WTC11 (cell line): ENCODE measurements at regions not wholly inside any gene's neighbourhood (a gene's known extent, or its start where the extent isn't known, plus 50 kb on each side); places are given as distances from the start of the nearest gene placed in this dataset.

Source experiments
- ATAC-seq: fragments of 200-7000 bp; cut with Tn5 transposase; 2 replicates; pipeline ENCODE4 v1.10.0; 2021; ENCODE audit warnings: mild to moderate bottlenecking, moderate library complexity
- CTCF ChIA-PET: fragments of 300-600 bp; sonication (Branson Sonifier 250); formaldehyde crosslinking; loops from one replicate; lab custom pipeline; 2021; ENCODE audit warnings: antibody characterized with exemption; lab: Charles Lee
- POLR2A ChIA-PET: fragments of 350-600 bp; sonication (Branson Sonifier 250); formaldehyde crosslinking; loops from one replicate; lab custom pipeline; 2021; ENCODE audit warnings: antibody characterized with exemption; lab: Charles Lee
- DNase-seq: peaks from one replicate; pipeline ENCODE4 v3.0.0; 2021; ENCODE audit warnings: low spot score
- H3K27ac Mint-ChIP-seq: 2 replicates; pipeline ENCODE4 v1.8.0; 2021; ENCODE audit warnings: mixed read lengths
- H3K27me3 Mint-ChIP-seq: 2 replicates; pipeline ENCODE4 v1.8.0; 2021; ENCODE audit warnings: low read depth, mild to moderate bottlenecking, moderate library complexity, mixed read lengths
- H3K36me3 Mint-ChIP-seq: 2 replicates; pipeline ENCODE4 v1.8.0; 2021; ENCODE audit warnings: mixed read lengths
- H3K4me1 Mint-ChIP-seq: 2 replicates; pipeline ENCODE4 v1.8.0; 2022; ENCODE audit warnings: mixed read lengths
- H3K4me3 Mint-ChIP-seq: 2 replicates; pipeline ENCODE4 v1.8.0; 2021; ENCODE audit warnings: mild to moderate bottlenecking, moderate library complexity, mixed read lengths
- H3K9me3 Mint-ChIP-seq: 2 replicates; pipeline ENCODE4 v1.8.0; 2021; ENCODE audit warnings: mixed read lengths
- ATF1 ChIP-seq: sonication (generic); formaldehyde crosslinking; IDR thresholded peaks from 2 replicates; pipeline ENCODE4 v1.8.1; 2023; ENCODE audit warnings: mild to moderate bottlenecking, moderate library complexity, missing genetic modification reagents
- CREM ChIP-seq: sonication (generic); formaldehyde crosslinking; IDR thresholded peaks from 2 replicates; pipeline ENCODE4 v1.8.1; 2022; ENCODE audit warnings: mild to moderate bottlenecking, missing genetic modification reagents, moderate library complexity
- E2F4 ChIP-seq: sonication (generic); formaldehyde crosslinking; IDR thresholded peaks from 2 replicates; pipeline ENCODE4 v1.8.1; 2022; ENCODE audit warnings: low read depth, mild to moderate bottlenecking, moderate library complexity, missing genetic modification reagents, borderline replicate concordance
- ELF4 ChIP-seq: sonication (generic); formaldehyde crosslinking; IDR thresholded peaks from 2 replicates; pipeline ENCODE4 v1.8.1; 2022; ENCODE audit warnings: low read depth, mild to moderate bottlenecking, moderate library complexity, missing genetic modification reagents
- ESRRA ChIP-seq: sonication (generic); formaldehyde crosslinking; IDR thresholded peaks from 2 replicates; pipeline ENCODE4 v1.8.1; 2022; ENCODE audit warnings: mild to moderate bottlenecking, missing genetic modification reagents, borderline replicate concordance
- ETV6 ChIP-seq: sonication (generic); formaldehyde crosslinking; IDR thresholded peaks from 2 replicates; pipeline ENCODE4 v1.8.1; 2022; ENCODE audit warnings: mild to moderate bottlenecking, missing genetic modification reagents
- HMGA2 ChIP-seq: fragments of 250-450 bp; sonication (Bioruptor Pico); IDR thresholded peaks from 2 replicates; pipeline ENCODE4 v1.4.0; 2021; ENCODE audit warnings: mild to moderate bottlenecking, moderate library complexity
- JUN ChIP-seq: sonication (generic); formaldehyde crosslinking; IDR thresholded peaks from 2 replicates; pipeline ENCODE4 v1.8.0; 2023; ENCODE audit warnings: mild to moderate bottlenecking, missing genetic modification reagents
- MXD4 ChIP-seq: fragments of 250-450 bp; sonication (Bioruptor Pico); IDR thresholded peaks from 2 replicates; pipeline ENCODE4 v1.8.0; 2021; ENCODE audit warnings: mild to moderate bottlenecking, moderate library complexity, borderline replicate concordance
- NFATC4 ChIP-seq: fragments of 250-450 bp; sonication (Bioruptor Pico); IDR thresholded peaks from 2 replicates; pipeline ENCODE4 v1.9.0; 2021; ENCODE audit warnings: mild to moderate bottlenecking
- NR1H2 ChIP-seq: sonication (generic); formaldehyde crosslinking; IDR thresholded peaks from 2 replicates; pipeline ENCODE4 v1.9.0; 2021; ENCODE audit warnings: mild to moderate bottlenecking, moderate library complexity, missing genetic modification reagents
- OVOL2 ChIP-seq: fragments of 250-450 bp; sonication (Bioruptor Pico); IDR thresholded peaks from 2 replicates; pipeline ENCODE4 v1.9.0; 2021; ENCODE audit warnings: mild to moderate bottlenecking, borderline replicate concordance
- PRDM15 ChIP-seq: sonication (generic); formaldehyde crosslinking; IDR thresholded peaks from 2 replicates; pipeline ENCODE4 v1.8.0; 2022; ENCODE audit warnings: missing genetic modification reagents
- PREB ChIP-seq: sonication (generic); formaldehyde crosslinking; IDR thresholded peaks from 2 replicates; pipeline ENCODE4 v1.8.1; 2022; ENCODE audit warnings: mild to moderate bottlenecking, missing genetic modification reagents, moderate library complexity, borderline replicate concordance
- SOX15 ChIP-seq: fragments of 250-450 bp; sonication (Bioruptor Pico); IDR thresholded peaks from 2 replicates; pipeline ENCODE4 v1.9.0; 2021; ENCODE audit warnings: mild to moderate bottlenecking
- SP1 ChIP-seq: sonication (generic); formaldehyde crosslinking; conservative IDR thresholded peaks from 2 replicates; pipeline ENCODE4 v1.8.1; 2022; ENCODE audit warnings: missing genetic modification reagents
- STAT6 ChIP-seq: sonication (generic); formaldehyde crosslinking; conservative IDR thresholded peaks from 2 replicates; pipeline ENCODE4 v1.8.1; 2023; ENCODE audit warnings: mild to moderate bottlenecking, low read depth, missing genetic modification reagents, moderate library complexity
- TEAD4 ChIP-seq: sonication (generic); formaldehyde crosslinking; IDR thresholded peaks from 2 replicates; pipeline ENCODE4 v1.8.0; 2022; ENCODE audit warnings: mild to moderate bottlenecking, missing genetic modification reagents
- USF1 ChIP-seq: sonication (generic); formaldehyde crosslinking; IDR thresholded peaks from 2 replicates; pipeline ENCODE4 v1.8.0; 2022; ENCODE audit warnings: mild to moderate bottlenecking, missing genetic modification reagents
- ZNF219 ChIP-seq: sonication (generic); formaldehyde crosslinking; IDR thresholded peaks from 2 replicates; pipeline ENCODE4 v1.8.0; 2023; ENCODE audit warnings: missing genetic modification reagents, mild to moderate bottlenecking, borderline replicate concordance

GRCh38 chr4:56160636-56161035, 211.9 kb downstream of the CEP135 start:
- Mint-ChIP-seq H3K4me3 (no peak overlapping the region), H3K9me3 (no peaks in the 10 kb centered on the region), H3K4me1 (peaks cover 6% of the 10 kb centered on the region; the same call in 1 of the 2 replicates), H3K36me3 (no peaks in the 10 kb centered on the region), H3K27ac (no peak overlapping the region), H3K27me3 (no peaks in the 10 kb centered on the region)
- ChIA-PET POLR2A (no interaction called here), CTCF (interaction anchor here (0.6 kb wide), 1 partner anchor 8 kb away, joined by 3 read pairs; no protein-coding TSS in a partner anchor)
- TF ChIP-seq MXD4: no peak
- no peak for TF ChIP-seq NR1H2 (CRISPR knock-in tag)
- TF ChIP-seq PREB (CRISPR knock-in tag): no peak
- TF ChIP-seq NFATC4 (CRISPR knock-in tag): no peak
- no peak for TF ChIP-seq E2F4 (CRISPR knock-in tag)
- TF ChIP-seq STAT6 (CRISPR knock-in tag): no peak
- TF ChIP-seq ZNF219: no peak
- no peak for TF ChIP-seq ETV6
- no peak for TF ChIP-seq ELF4 (CRISPR knock-in tag)
- TF ChIP-seq SP1 (CRISPR knock-in tag): no peak
- no peak for TF ChIP-seq ESRRA (CRISPR knock-in tag)
- ATAC-seq: no peak
- DNase-seq: no peak

GRCh38 chr4:56158483-56158882, 209.7 kb downstream of the CEP135 start:
- no peak for DNase-seq
- no peak overlapping the region for H3K4me3 Mint-ChIP-seq
- ChIA-PET CTCF (no interaction called here), POLR2A (no interaction called here)
- TF ChIP-seq OVOL2 (CRISPR knock-in tag) (no peak), USF1 (CRISPR knock-in tag) (no peak), HMGA2 (CRISPR knock-in tag) (no peak), TEAD4 (CRISPR knock-in tag) (no peak), CREM (CRISPR knock-in tag) (no peak), NR1H2 (CRISPR knock-in tag) (no peak), ATF1 (no peak), JUN (CRISPR knock-in tag) (no peak), SOX15 (CRISPR knock-in tag) (no peak), PRDM15 (CRISPR knock-in tag) (no peak)
- TF ChIP-seq, all 79 proteins: peak for 0
- H3K27ac Mint-ChIP-seq: no peak overlapping the region
- no peaks in the 10 kb centered on the region for H3K27me3 Mint-ChIP-seq
- no peak for ATAC-seq
- no peaks in the 10 kb centered on the region for H3K9me3 Mint-ChIP-seq
- H3K4me1 Mint-ChIP-seq: peaks cover 6% of the 10 kb centered on the region; the same call in 1 of the 2 replicates
- no peaks in the 10 kb centered on the region for H3K36me3 Mint-ChIP-seq
